GM18868 (cell line): ENCODE measurements at regions not wholly inside any gene's neighbourhood (a gene's known extent, or its start where the extent isn't known, plus 50 kb on each side); places are given as distances from the start of the nearest gene placed in this dataset.
"Not testable (repeated sequence)": the region's sequence is repeated elsewhere in the genome, so short reads cannot be mapped to it uniquely, and the experiment has no call there.

Source experiments
- ATAC-seq: cut with Tn5 transposase; IDR thresholded peaks from one replicate; pipeline ENCODE4 v1.9.1; 2021; ENCODE audit warnings: mild to moderate bottlenecking, moderate library complexity; ENCODE audit not compliant: unreplicated experiment

- no peak for ATAC-seq
Measured at GRCh38 chr9:75274781-75275180, 186.5 kb downstream of the OSTF1 start.

GRCh38 chr9:75282047-75282446 is 193.7 kb downstream of the OSTF1 start:
- ATAC-seq = no peak

- ATAC-seq = no peak
Measured at GRCh38 chr9:75289332-75289731, 201.0 kb downstream of the OSTF1 start.

- no peak for ATAC-seq
Measured at GRCh38 chr9:75299324-75299723, 211.0 kb downstream of the OSTF1 start.

- no peak for ATAC-seq
Measured at GRCh38 chr9:75333624-75334023, 245.3 kb downstream of the OSTF1 start.

GRCh38 chr9:75358846-75359245 is 270.5 kb downstream of the OSTF1 start:
- ATAC-seq = no peak

- no peak for ATAC-seq
Measured at GRCh38 chr9:75359638-75360037, 271.3 kb downstream of the OSTF1 start.

GRCh38 chr9:75360252-75360651 is 271.9 kb downstream of the OSTF1 start:
- ATAC-seq = no peak

GRCh38 chr9:75362446-75362845 is 274.1 kb downstream of the OSTF1 start:
- not testable (repeated sequence) for ATAC-seq

- ATAC-seq = no peak
Measured at GRCh38 chr9:75365196-75365595, 276.9 kb downstream of the OSTF1 start.

- no peak for ATAC-seq
Measured at GRCh38 chr9:75369989-75370388, 281.7 kb downstream of the OSTF1 start.

- ATAC-seq = no peak
Measured at GRCh38 chr9:75372499-75373268, 284.4 kb downstream of the OSTF1 start.

- ATAC-seq = no peak
Measured at GRCh38 chr9:75376680-75377254, 288.5 kb downstream of the OSTF1 start.

GRCh38 chr9:75378036-75378435 is 289.7 kb downstream of the OSTF1 start:
- ATAC-seq = no peak

- no peak for ATAC-seq
Measured at GRCh38 chr9:75378926-75379325, 290.6 kb downstream of the OSTF1 start.

GRCh38 chr9:75382126-75382525 is 293.8 kb downstream of the OSTF1 start:
- no peak for ATAC-seq

- not testable (repeated sequence) for ATAC-seq
Measured at GRCh38 chr9:75383420-75384034, 295.2 kb downstream of the OSTF1 start.

GRCh38 chr9:75385236-75385635 is 296.9 kb downstream of the OSTF1 start:
- ATAC-seq = no peak

- no peak for ATAC-seq
Measured at GRCh38 chr9:75389101-75389500, 300.8 kb downstream of the OSTF1 start.

- no peak for ATAC-seq
Measured at GRCh38 chr9:75390951-75391350, 302.6 kb downstream of the OSTF1 start.

- no peak for ATAC-seq
Measured at GRCh38 chr9:75391497-75391896, 303.2 kb downstream of the OSTF1 start.

- no peak for ATAC-seq
Measured at GRCh38 chr9:75395336-75395735, 307.0 kb downstream of the OSTF1 start.
